Vagina (tissue), 2 donors: ENCODE measurements at regions not wholly inside any gene's neighbourhood (a gene's known extent, or its start where the extent isn't known, plus 50 kb on each side); places are given as distances from the start of the nearest gene placed in this dataset.

Experiments used
- POLR2A ChIP-seq, 2 donors: fragments of 450-650 bp; IDR thresholded peaks; one replicate each; pipeline ENCODE4 v1.6.1; 2017; ENCODE audit warnings: antibody characterized with exemption in 2 of 2, mild to moderate bottlenecking in 2 of 2, moderate library complexity in 2 of 2
- TF ChIP-seq, protein P1 (sequence below), 3 experiments: fragments of 450-650 bp in 2 of 3; fragments of 200-600 bp in 1 of 3; sonication (generic) in 1 of 3; IDR thresholded peaks; one replicate each; pipeline ENCODE4 v1.5.1; 2017 to 2019; ENCODE audit warnings: antibody characterized with exemption in 3 of 3, mild to moderate bottlenecking in 2 of 3, moderate library complexity in 2 of 3

- TF ChIP-seq, protein P1, sequence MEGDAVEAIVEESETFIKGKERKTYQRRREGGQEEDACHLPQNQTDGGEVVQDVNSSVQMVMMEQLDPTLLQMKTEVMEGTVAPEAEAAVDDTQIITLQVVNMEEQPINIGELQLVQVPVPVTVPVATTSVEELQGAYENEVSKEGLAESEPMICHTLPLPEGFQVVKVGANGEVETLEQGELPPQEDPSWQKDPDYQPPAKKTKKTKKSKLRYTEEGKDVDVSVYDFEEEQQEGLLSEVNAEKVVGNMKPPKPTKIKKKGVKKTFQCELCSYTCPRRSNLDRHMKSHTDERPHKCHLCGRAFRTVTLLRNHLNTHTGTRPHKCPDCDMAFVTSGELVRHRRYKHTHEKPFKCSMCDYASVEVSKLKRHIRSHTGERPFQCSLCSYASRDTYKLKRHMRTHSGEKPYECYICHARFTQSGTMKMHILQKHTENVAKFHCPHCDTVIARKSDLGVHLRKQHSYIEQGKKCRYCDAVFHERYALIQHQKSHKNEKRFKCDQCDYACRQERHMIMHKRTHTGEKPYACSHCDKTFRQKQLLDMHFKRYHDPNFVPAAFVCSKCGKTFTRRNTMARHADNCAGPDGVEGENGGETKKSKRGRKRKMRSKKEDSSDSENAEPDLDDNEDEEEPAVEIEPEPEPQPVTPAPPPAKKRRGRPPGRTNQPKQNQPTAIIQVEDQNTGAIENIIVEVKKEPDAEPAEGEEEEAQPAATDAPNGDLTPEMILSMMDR (IDR thresholded peaks at IDR 0.05): no peak
- TF ChIP-seq POLR2A (IDR thresholded peaks at IDR 0.05): no peak
These were observed 285.6 kb downstream of the SHOX start for GRCh38 chrX:916230-916599.
